Keratinocyte (primary cell): ENCODE measurements at regions not wholly inside any gene's neighbourhood (a gene's known extent, or its start where the extent isn't known, plus 50 kb on each side); places are given as distances from the start of the nearest gene placed in this dataset.

Experiments used
- DNase-seq: peaks from one replicate; pipeline ENCODE4 v3.0.0-alpha.2; 2011; ENCODE audit warnings: low read depth, missing footprints, low spot score
- FAIRE-seq: peaks from 2 replicates; lab custom pipeline; 2011; peaks lifted over from hg19 to GRCh38; lab: Jason Lieb, UNC
- H2AFZ ChIP-seq: 2 replicates; pipeline ENCODE4 v1.6.0; 2012; ENCODE audit warnings: low read length, control low read depth, inconsistent platforms; ENCODE audit not compliant: control insufficient read depth
- H3K27ac ChIP-seq: 2 replicates; pipeline ENCODE4 v1.5.1; 2011; ENCODE audit warnings: low read length; ENCODE audit not compliant: control insufficient read depth, insufficient read depth
- H3K27me3 ChIP-seq: 3 replicates; pipeline ENCODE4 v1.6.0; 2011; ENCODE audit warnings: low read length; ENCODE audit not compliant: control insufficient read depth, insufficient read depth; ENCODE audit errors: extremely low read depth
- H3K36me3 ChIP-seq, 2 experiments: 2 replicates in 1 of 2; 3 replicates in 1 of 2; pipeline ENCODE4 v1.5.1; 2011; ENCODE audit warnings: low read length in 2 of 2, mild to moderate bottlenecking in 1 of 2; ENCODE audit not compliant: control insufficient read depth in 2 of 2, insufficient read depth in 2 of 2; ENCODE audit errors: extremely low read depth in 1 of 2
- H3K4me1 ChIP-seq: 3 replicates; pipeline ENCODE4 v1.5.1; 2011; ENCODE audit warnings: low read length; ENCODE audit not compliant: control insufficient read depth, insufficient read depth; ENCODE audit errors: extremely low read depth
- H3K4me2 ChIP-seq: 3 replicates; pipeline ENCODE4 v1.6.0; 2011; ENCODE audit warnings: low read depth, low read length; ENCODE audit not compliant: control insufficient read depth, insufficient read depth; ENCODE audit errors: extremely low read depth
- H3K4me3 ChIP-seq, 3 experiments: fragments of 200-600 bp in 1 of 3; sonication (generic) in 1 of 3; 2 replicates in 2 of 3; 3 replicates in 1 of 3; pipeline ENCODE4 v1.5.1; 2011 to 2016; ENCODE audit warnings: low read length in 3 of 3, mild to moderate bottlenecking in 3 of 3, control low read depth in 2 of 3, inconsistent platforms in 1 of 3, low read depth in 1 of 3, mixed read lengths in 1 of 3, mixed run types in 1 of 3, moderate library complexity in 1 of 3; ENCODE audit not compliant: control insufficient read depth in 2 of 3, insufficient read depth in 2 of 3; ENCODE audit errors: extremely low read depth in 1 of 3
- H3K79me2 ChIP-seq: 2 replicates; pipeline ENCODE4 v1.6.0; 2012; ENCODE audit warnings: low read length; ENCODE audit not compliant: control insufficient read depth, insufficient read depth
- H3K9ac ChIP-seq: 3 replicates; pipeline ENCODE4 v1.6.0; 2011; ENCODE audit warnings: low read length; ENCODE audit not compliant: control insufficient read depth, insufficient read depth; ENCODE audit errors: extremely low read depth
- H3K9me1 ChIP-seq: 3 replicates; pipeline ENCODE4 v1.6.0; 2011; ENCODE audit warnings: low read length; ENCODE audit not compliant: control insufficient read depth, insufficient read depth; ENCODE audit errors: extremely low read depth
- H3K9me3 ChIP-seq: 2 replicates; pipeline ENCODE4 v1.5.1; 2012; ENCODE audit warnings: low read depth, low read length; ENCODE audit not compliant: control insufficient read depth
- H4K20me1 ChIP-seq: 3 replicates; pipeline ENCODE4 v1.6.0; 2011; ENCODE audit warnings: low read length; ENCODE audit not compliant: control insufficient read depth, insufficient read depth; ENCODE audit errors: extremely low read depth
- EZH2 ChIP-seq: IDR thresholded peaks from one replicate; pipeline ENCODE4 v1.6.1; 2012; ENCODE audit warnings: inconsistent platforms, mild to moderate bottlenecking, low read length, moderate library complexity
- dilution Hi-C: fragments of 300-500 bp; cut with MboI; formaldehyde crosslinking; loops from one replicate; pipeline ENCODE4 v1.7.0; 2020; ENCODE audit warnings: low sequenced_read_pairs; ENCODE audit not compliant: extremely low pct_ligation_motif_present
- TF ChIP-seq, protein P1 (sequence below), 3 experiments: IDR thresholded peaks in 1 of 3; conservative IDR thresholded peaks in 1 of 3; optimal IDR thresholded peaks in 1 of 3; 2 replicates in 2 of 3; 3 replicates in 1 of 3; pipeline versions ENCODE3 to v1.5.1; 2011; ENCODE audit warnings: low read length in 3 of 3, mild to moderate bottlenecking in 3 of 3, moderate library complexity in 2 of 3, control low read depth in 1 of 3, inconsistent platforms in 1 of 3; ENCODE audit not compliant: insufficient read depth in 2 of 3; ENCODE audit errors: extremely low read depth in 1 of 3

DNA sequence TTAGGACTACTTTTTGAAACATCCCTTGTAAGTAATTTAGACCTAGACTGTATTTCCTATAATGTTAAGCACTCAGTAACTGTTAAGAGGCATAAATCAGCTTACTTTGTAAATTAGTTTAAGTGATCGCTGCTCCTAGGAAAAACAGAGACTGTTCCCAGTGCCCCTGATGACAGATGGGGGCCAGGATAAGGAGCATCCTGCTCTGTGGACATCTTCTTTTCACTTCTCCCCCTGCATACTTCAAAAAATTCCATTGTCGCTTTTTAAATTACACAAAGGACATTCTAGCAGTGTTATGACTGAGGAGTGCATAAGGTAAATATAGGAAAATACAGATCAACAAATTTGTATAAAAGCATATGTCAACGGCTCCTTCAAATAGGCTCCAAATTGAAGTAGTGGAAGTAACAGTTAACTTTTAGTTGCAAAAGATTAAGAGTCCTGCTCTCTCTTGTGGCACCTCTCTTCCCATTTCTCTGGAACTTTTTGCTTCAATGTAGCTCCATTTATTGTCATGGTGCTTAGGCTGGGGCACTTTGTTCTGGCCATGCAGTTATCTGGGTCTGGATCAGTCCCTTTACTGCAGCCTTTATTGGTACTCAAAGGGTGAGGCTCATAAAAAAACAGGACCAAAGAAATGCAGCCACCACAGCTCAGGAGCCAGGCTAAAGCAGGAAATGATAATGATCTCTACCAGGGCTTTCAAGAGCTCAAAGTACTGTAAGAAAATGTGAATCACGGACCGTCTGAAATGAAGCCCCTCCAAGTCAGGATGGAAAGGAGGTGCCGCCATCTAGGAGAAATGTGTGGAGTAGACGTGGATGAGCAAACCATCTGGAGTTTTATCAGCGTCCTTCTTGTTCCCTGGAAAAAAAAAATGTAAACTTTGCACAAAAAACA, 162.1 kb upstream of the ZNF516 start:
- H3K4me1 ChIP-seq: no peaks in the 10 kb centered on the region
- dilution Hi-C loops: no loop called here
- H3K9ac ChIP-seq: no peak overlapping the region
- no peak overlapping the region for H3K4me2 ChIP-seq
- H3K79me2 ChIP-seq: no peaks in the 10 kb centered on the region
- H4K20me1 ChIP-seq: no peaks in the 10 kb centered on the region
- TF ChIP-seq, protein P1, sequence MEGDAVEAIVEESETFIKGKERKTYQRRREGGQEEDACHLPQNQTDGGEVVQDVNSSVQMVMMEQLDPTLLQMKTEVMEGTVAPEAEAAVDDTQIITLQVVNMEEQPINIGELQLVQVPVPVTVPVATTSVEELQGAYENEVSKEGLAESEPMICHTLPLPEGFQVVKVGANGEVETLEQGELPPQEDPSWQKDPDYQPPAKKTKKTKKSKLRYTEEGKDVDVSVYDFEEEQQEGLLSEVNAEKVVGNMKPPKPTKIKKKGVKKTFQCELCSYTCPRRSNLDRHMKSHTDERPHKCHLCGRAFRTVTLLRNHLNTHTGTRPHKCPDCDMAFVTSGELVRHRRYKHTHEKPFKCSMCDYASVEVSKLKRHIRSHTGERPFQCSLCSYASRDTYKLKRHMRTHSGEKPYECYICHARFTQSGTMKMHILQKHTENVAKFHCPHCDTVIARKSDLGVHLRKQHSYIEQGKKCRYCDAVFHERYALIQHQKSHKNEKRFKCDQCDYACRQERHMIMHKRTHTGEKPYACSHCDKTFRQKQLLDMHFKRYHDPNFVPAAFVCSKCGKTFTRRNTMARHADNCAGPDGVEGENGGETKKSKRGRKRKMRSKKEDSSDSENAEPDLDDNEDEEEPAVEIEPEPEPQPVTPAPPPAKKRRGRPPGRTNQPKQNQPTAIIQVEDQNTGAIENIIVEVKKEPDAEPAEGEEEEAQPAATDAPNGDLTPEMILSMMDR (optimal IDR thresholded peaks at IDR 0.05 in 1 of 3, IDR thresholded peaks at IDR 0.05 in 1 of 3, conservative IDR thresholded peaks at IDR 0.05 in 1 of 3; ENCODE audit: extremely low read depth in 1 of 3, insufficient read depth in 2 of 3, low read length in 3 of 3): no peak
- no peak for TF ChIP-seq EZH2
- FAIRE-seq (peak; percentile 9), DNase-seq (no peak)
- H2AFZ ChIP-seq: no peak overlapping the region
- H3K4me3 ChIP-seq: no peak overlapping the region
- H3K27ac ChIP-seq: no peak overlapping the region
- no peaks in the 10 kb centered on the region for H3K36me3 ChIP-seq
- H3K9me3 ChIP-seq: no peaks in the 10 kb centered on the region
- no peaks in the 10 kb centered on the region for H3K9me1 ChIP-seq
- H3K27me3 ChIP-seq: peaks cover 13% of the 10 kb centered on the region

DNA sequence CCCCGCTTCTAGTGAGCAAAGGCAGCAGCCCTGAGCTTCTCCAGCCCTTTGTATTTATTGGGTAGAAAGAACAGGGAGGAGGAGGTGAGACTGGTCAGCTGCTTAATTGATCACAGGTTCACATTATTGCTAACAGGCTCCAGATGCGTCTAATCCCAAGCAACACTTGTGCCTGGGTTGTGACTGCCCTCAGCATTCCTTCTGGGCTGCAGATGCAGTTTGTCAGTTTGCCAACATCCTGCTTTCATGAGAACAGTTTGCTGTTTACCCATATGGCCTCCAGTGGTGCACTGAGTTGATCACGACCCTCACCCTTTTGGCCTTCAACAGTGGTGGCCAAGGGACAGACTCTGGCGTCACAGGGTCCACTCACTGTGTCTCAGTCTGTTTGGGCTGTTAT, 159.5 kb upstream of the ZNF516 start:
- DNase-seq: no peak
- H3K27me3 ChIP-seq: peaks cover 13% of the 10 kb centered on the region
- H3K79me2 ChIP-seq: no peaks in the 10 kb centered on the region
- no peak overlapping the region for H3K27ac ChIP-seq
- TF ChIP-seq EZH2: no peak
- TF ChIP-seq, protein P1 (optimal IDR thresholded peaks at IDR 0.05 in 1 of 3, IDR thresholded peaks at IDR 0.05 in 1 of 3, conservative IDR thresholded peaks at IDR 0.05 in 1 of 3; ENCODE audit: extremely low read depth in 1 of 3, insufficient read depth in 2 of 3, low read length in 3 of 3): no peak
- no peaks in the 10 kb centered on the region for H3K9me3 ChIP-seq
- dilution Hi-C loops: no loop called here
- no peak overlapping the region for H2AFZ ChIP-seq
- H3K4me2 ChIP-seq: no peak overlapping the region
- no peak overlapping the region for H3K9ac ChIP-seq
- H3K4me1 ChIP-seq: no peaks in the 10 kb centered on the region
- FAIRE-seq: no peak
- no peaks in the 10 kb centered on the region for H3K36me3 ChIP-seq
- no peaks in the 10 kb centered on the region for H4K20me1 ChIP-seq
- no peaks in the 10 kb centered on the region for H3K9me1 ChIP-seq
- H3K4me3 ChIP-seq: no peak overlapping the region
